DLD1 (cell line): ENCODE measurements at regions not wholly inside any gene's neighbourhood (a gene's known extent, or its start where the extent isn't known, plus 50 kb on each side); places are given as distances from the start of the nearest gene placed in this dataset.

Experiments used
- in situ Hi-C: cut with HindIII; loops from 2 replicates; pipeline ENCODE4 v1.10.0; 2017; ENCODE audit warnings: low sequenced_read_pairs

GRCh38 chr2:150319658-150320555 lies 167.6 kb downstream of the RND3 start:
- in situ Hi-C loops, result no loop called here

DNA sequence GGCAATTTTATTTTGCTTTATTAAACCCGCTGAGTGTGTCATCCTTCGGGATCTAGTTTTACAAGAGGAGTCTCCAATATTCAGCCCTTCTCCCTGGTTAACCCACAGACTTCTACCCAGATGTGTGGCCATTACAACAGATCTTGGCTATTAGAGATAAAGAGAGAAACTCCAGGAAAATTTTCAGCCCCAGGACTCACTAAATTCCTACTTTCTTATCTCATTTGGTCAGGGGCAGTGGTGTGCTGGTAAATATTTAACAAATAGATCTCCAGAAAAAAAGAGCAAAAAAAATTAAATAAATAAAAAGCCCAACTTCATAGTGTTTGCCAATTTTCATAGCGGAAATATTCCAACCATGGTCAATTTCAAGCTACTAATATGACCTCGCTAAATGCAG lies 168.4 kb downstream of the RND3 start:
- in situ Hi-C loops, result no loop called here

DNA sequence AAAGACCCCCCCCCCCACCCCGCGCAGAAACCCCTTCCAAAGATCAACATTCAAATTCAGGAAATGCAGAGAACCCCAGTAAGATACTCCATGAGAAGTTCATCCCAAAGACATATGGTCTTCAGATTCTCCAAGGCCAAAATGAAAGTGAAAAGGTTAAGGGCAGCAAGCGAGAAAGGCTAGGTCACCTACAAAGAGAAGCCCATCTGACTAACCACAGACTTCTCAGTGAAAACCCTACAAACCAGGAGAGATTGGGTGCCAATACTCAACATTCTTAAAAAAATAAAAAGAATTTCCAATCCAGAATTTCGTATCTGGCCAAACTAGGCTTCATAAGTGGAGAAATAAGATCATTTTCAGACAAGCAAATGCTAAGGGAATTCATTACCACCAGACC lies 175.2 kb downstream of the RND3 start:
- in situ Hi-C loops, result no loop called here

GRCh38 chr2:150309311-150310080 lies 178.0 kb downstream of the RND3 start:
- in situ Hi-C loops, result no loop called here

DNA sequence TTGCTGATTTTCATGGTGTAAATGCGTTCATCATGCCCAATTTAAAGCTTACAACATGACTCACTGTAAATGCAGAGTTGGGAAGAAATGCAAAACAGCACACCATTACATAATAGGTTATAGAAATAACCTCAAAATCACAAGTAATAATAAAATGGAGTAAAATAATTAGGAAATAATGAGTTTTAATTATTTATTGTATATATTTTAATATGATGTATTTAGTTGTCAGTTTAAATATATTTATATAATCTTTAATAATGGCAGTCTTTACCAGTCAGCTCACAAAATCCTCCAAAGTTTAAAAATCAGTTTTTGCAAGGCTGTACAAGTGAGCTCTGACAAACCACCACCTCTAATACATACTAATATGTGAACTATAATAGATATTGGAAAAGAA lies 180.2 kb downstream of the RND3 start:
- in situ Hi-C loops, result no loop called here

GRCh38 chr2:150303281-150303680 lies 184.2 kb downstream of the RND3 start:
- in situ Hi-C loops, result no loop called here

DNA sequence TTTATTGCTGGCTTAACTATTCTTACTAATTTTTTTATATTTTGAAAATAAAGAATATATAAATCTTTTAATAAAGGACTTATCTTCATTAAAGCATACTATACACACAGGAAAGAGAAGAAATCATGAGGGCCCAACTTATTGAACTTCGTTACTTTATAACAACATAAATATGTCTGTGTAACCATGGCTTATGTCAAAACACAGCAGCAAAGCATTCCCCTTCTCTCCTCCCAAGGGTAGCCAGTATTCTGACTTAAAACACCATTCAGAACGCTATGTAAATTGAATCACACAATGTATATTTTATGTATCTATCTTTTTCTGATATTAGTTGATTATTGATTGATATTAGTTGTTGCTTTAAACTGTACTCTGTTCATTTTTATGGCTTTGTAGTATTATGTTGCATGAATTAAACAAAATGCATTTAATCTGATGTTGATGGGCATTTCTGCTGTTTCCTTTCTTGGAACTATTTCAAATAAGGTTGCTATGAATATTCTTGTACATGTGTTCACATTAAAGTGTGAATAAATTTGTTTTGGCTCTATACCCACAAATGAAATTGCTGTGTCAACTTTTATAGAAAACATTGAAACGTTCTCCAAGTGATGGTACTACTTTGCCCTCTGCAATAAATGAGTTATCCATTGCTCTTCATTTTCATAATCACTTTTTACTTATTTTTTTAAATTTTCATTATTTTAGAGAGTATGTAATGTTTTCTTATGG lies 188.7 kb downstream of the RND3 start:
- in situ Hi-C loops, result no loop called here

DNA sequence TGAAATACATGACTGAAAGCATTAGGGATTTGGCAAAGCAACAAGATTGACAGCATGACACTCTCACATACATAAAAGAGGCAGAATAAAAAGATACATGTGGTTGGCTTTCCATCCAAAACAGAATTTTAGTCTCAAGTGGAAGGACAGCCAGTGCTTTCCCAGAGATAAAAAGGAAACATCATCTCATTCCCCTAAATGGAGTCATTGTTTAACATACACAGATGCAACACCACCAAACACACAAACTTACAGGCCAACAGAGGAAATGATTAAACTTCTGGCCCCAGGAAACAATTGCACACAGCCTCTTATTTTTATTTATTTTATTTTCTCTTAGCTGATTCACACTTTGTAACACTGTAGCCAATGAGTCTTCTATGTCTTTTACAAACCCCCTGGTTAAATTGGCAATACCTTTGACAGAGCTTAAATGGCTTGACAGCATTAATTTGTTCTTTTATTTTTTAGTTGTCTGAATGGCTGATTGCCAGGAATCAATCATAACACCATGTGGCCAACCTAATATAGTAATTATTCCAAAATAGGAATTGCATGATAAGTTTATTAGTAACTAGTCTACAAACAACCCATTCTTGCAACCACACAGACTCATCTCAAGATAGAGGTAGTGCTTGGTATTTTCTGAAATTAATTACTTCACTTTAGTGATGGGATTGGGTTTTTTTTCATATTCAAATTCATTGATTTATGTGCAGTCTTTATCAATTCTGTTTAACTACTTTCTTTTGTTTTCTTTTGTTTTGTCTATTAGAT lies 190.5 kb downstream of the RND3 start:
- in situ Hi-C loops, result no loop called here

DNA sequence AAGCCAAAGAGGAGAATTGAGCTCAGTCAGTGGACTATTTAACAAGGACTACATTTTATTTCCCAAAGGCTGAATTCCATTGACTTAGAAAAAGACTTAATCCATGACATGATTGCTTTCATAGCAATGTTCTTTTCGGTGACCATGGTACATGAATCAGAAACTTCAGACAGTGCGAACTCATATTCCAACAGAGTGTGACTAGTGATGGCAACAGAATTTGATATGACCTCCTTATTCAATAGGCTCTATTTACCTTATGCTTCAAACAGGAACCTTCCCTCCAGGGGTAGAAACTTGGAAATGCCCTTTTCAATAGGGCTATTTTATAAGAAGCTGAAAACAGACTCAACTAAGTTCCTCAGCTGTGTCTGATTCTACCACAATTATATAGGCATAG lies 191.9 kb downstream of the RND3 start:
- in situ Hi-C loops, result no loop called here

GRCh38 chr2:150293771-150294170 lies 193.7 kb downstream of the RND3 start:
- in situ Hi-C loops, result no loop called here

- in situ Hi-C loops, result no loop called here
These were observed 194.7 kb downstream of the RND3 start for GRCh38 chr2:150292807-150293206.

DNA sequence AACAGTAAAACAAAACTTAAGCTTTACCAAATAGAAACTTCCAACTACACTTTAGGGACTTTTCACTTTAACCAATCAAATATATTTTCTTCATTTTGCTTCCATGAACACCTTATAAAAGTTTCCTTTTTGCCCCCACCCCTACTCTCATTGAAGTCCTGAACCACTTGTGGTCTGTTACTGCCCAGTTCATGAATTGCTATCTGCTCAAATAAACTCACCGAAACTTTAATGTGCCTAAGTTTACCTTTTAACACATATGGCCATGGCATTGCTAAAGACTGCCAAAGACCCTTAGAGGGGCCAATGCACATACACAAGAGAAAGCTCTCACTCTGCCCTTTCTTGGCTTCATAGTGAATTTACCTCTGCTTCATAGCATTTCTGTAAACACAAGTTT lies 195.3 kb downstream of the RND3 start:
- in situ Hi-C loops, result no loop called here

GRCh38 chr2:150286730-150287362 lies 200.6 kb downstream of the RND3 start:
- in situ Hi-C loops, result no loop called here

- in situ Hi-C loops, result no loop called here
These were observed 203.4 kb downstream of the RND3 start for GRCh38 chr2:150284116-150284515.

DNA sequence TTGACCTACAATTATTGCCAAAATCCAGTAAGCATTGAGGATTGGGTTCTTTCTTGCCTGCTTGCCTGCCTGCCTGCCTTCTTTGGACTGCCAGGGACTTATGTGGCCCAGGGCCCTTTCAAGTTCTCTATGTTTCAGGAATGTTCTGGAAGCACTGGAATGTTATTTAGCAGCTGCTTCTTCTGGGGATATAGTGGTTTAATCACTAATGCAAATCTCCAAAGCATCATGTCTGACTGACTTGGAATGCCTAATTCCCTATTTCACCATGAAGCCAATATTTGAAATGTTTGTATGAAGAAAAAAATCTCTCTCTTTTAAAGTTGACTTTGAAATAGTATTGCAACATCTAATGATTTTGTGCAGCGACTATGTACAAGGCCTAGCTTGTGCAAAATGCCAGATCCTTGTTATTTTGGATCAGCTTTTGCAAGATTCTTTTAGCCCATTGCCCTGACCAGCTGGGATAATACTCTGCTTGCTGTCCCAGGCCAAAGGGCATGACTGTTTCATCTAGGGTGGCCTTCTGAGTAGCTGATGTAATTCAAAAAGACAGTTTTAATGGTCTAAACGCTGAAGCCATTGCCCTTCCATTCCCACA lies 204.6 kb downstream of the RND3 start:
- in situ Hi-C loops, result no loop called here

GRCh38 chr2:150282357-150282756 lies 205.1 kb downstream of the RND3 start:
- in situ Hi-C loops, result no loop called here

DNA sequence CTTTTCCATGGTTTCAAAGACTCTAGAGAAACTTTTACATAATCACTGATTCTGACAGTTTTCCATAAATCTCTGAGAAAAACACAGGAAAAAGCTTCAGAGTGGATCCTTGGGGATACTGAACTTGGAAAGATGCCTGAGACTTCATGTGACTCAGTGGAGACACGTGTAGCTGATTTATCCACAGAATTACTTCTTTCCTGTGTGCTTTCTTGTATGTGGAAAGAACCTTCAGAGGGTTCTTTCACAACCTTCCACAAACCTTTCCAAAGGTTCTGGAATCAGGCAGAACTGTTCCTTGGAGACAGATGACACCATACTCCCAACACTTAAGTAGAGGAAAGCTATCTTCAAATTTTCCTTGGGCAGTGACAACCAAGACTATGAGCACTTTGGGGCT lies 207.2 kb downstream of the RND3 start:
- in situ Hi-C loops, result no loop called here

GRCh38 chr2:150279686-150280085 lies 207.8 kb downstream of the RND3 start:
- in situ Hi-C loops, result no loop called here

- in situ Hi-C loops, result no loop called here
These were observed 210.7 kb downstream of the RND3 start for GRCh38 chr2:150276737-150277136.

DNA sequence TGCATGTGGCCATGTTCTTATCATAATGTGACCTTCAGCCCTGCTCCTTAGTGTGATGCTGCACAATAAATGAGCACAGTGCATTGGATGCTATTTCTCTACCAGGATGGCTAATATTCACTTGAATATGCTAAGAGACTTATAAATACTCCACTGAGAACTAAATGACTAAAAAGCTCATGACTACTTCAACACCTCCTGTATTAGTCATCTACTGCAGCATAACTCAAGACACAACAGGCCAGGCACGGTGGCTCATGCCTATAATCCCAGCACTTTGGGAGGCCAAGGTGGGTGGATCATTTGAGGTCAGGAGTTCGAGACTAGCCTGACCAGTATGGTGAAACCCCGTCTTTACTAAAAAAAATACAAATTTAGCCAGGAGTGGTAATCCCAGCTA lies 213.4 kb downstream of the RND3 start:
- in situ Hi-C loops, result no loop called here
